Mesendoderm (in vitro differentiated cells): ENCODE measurements at regions not wholly inside any gene's neighbourhood (a gene's known extent, or its start where the extent isn't known, plus 50 kb on each side); places are given as distances from the start of the nearest gene placed in this dataset.

Experiments used
- DNase-seq: peaks from one replicate; pipeline ENCODE4 v3.0.0; 2013
- H2AK5ac ChIP-seq: 2 replicates; pipeline ENCODE4 v1.6.1; 2013; ENCODE audit warnings: low read length, inconsistent platforms
- H2BK120ac ChIP-seq: 2 replicates; pipeline ENCODE4 v1.6.1; 2013; ENCODE audit warnings: low read depth, mild to moderate bottlenecking, low read length, moderate library complexity, mixed read lengths
- H2BK15ac ChIP-seq: replicated peaks from 2 replicates; pipeline ENCODE4 v1.6.1; 2013; ENCODE audit warnings: low read depth, mild to moderate bottlenecking, moderate library complexity
- H2BK5ac ChIP-seq: 2 replicates; pipeline ENCODE4 v1.6.1; 2013; ENCODE audit warnings: low read length, inconsistent platforms
- H3K18ac ChIP-seq: 2 replicates; pipeline ENCODE4 v1.6.1; 2013; ENCODE audit warnings: mild to moderate bottlenecking, low read length, mixed read lengths
- H3K23ac ChIP-seq: one replicate; pipeline ENCODE4 v1.6.1; 2013; ENCODE audit warnings: low read length
- H3K27ac ChIP-seq: 2 replicates; pipeline ENCODE4 v1.5.1; 2013; ENCODE audit warnings: low read depth, mild to moderate bottlenecking, inconsistent platforms, low read length, moderate library complexity
- H3K27me3 ChIP-seq: 2 replicates; pipeline ENCODE4 v1.6.1; 2013; ENCODE audit warnings: low read length, control low read depth, mild to moderate bottlenecking, inconsistent platforms; ENCODE audit not compliant: insufficient read depth, poor library complexity
- H3K36me3 ChIP-seq: 2 replicates; pipeline ENCODE4 v1.6.1; 2013; ENCODE audit warnings: low read length, inconsistent platforms; ENCODE audit not compliant: control insufficient read depth, insufficient read depth
- H3K4ac ChIP-seq: one replicate; pipeline ENCODE4 v1.6.1; 2013; ENCODE audit warnings: low read depth, mild to moderate bottlenecking, low read length, moderate library complexity
- H3K4me1 ChIP-seq: 2 replicates; pipeline ENCODE4 v1.6.1; 2013; ENCODE audit warnings: low read depth, low read length, inconsistent platforms; ENCODE audit not compliant: control insufficient read depth
- H3K4me2 ChIP-seq: 2 replicates; pipeline ENCODE4 v1.6.1; 2013; ENCODE audit warnings: low read length
- H3K4me3 ChIP-seq: 2 replicates; pipeline ENCODE4 v1.5.1; 2013; ENCODE audit warnings: mild to moderate bottlenecking, low read length
- H3K56ac ChIP-seq: one replicate; pipeline ENCODE4 v1.6.1; 2013; ENCODE audit warnings: low read length
- H3K79me1 ChIP-seq: 2 replicates; pipeline ENCODE4 v1.6.1; 2013; ENCODE audit warnings: low read length, inconsistent platforms
- H3K79me2 ChIP-seq: 2 replicates; pipeline ENCODE4 v1.6.1; 2013; ENCODE audit warnings: mild to moderate bottlenecking, low read length; ENCODE audit not compliant: control insufficient read depth, insufficient read depth
- H3K9ac ChIP-seq: 2 replicates; pipeline ENCODE4 v1.6.1; 2013; ENCODE audit warnings: low read length, inconsistent platforms
- H4K5ac ChIP-seq: one replicate; pipeline ENCODE4 v1.6.1; 2013; ENCODE audit warnings: low read length
- H4K8ac ChIP-seq: one replicate; pipeline ENCODE4 v1.6.1; 2013; ENCODE audit warnings: low read depth, mild to moderate bottlenecking, control low read depth, low read length, moderate library complexity
- WGBS: extraction: QIAGEN DNeasy Blood & Tissue Kit; methylation state at CpG from one replicate; pipeline ENCODE4 v1.1.7; 2013; ENCODE audit warnings: low lambda C conversion rate, missing lambda C conversion rate; ENCODE audit not compliant: insufficient coverage; ENCODE audit errors: extremely low coverage; 5-methylcytosine and 5-hydroxymethylcytosine counted together

GRCh38 chr1:198913667-198914066 is 274.8 kb downstream of the PTPRC start:
- H3K4me3 ChIP-seq = no peak overlapping the region
- no peak overlapping the region for H2BK5ac ChIP-seq
- no peak overlapping the region for H4K5ac ChIP-seq
- no peak overlapping the region for H3K18ac ChIP-seq
- H3K79me2 ChIP-seq = no peaks in the 10 kb centered on the region
- H3K4ac ChIP-seq = no peak overlapping the region
- H3K27ac ChIP-seq = no peak overlapping the region
- H3K9ac ChIP-seq = no peak overlapping the region
- H3K4me1 ChIP-seq = no peaks in the 10 kb centered on the region
- no peak overlapping the region for H2BK120ac ChIP-seq
- no CpG with 5 or more reads among the region's 4 CpGs for WGBS
- no peaks in the 10 kb centered on the region for H3K79me1 ChIP-seq
- no peak for DNase-seq
- no peaks in the 10 kb centered on the region for H3K27me3 ChIP-seq
- no peak overlapping the region for H3K56ac ChIP-seq
- H3K23ac ChIP-seq = no peak overlapping the region
- H4K8ac ChIP-seq = no peak overlapping the region
- H2BK15ac ChIP-seq = no peak overlapping the region
- H2AK5ac ChIP-seq = no peak overlapping the region
- no peaks in the 10 kb centered on the region for H3K36me3 ChIP-seq
- no peak overlapping the region for H3K4me2 ChIP-seq

GRCh38 chr1:198915327-198916231 is 276.7 kb downstream of the PTPRC start:
- Histone ChIP-seq H3K23ac (no peak overlapping the region), H3K4ac (no peak overlapping the region), H3K9ac (no peak overlapping the region), H4K5ac (no peak overlapping the region), H3K36me3 (no peaks in the 10 kb centered on the region), H3K79me2 (no peaks in the 10 kb centered on the region), H3K56ac (no peak overlapping the region), H3K79me1 (no peaks in the 10 kb centered on the region), H4K8ac (no peak overlapping the region), H2BK120ac (no peak overlapping the region), H3K27ac (no peak overlapping the region), H2BK15ac (no peak overlapping the region), H3K4me2 (no peak overlapping the region), H2BK5ac (no peak overlapping the region), H3K4me3 (no peak overlapping the region), H3K27me3 (no peaks in the 10 kb centered on the region), H3K18ac (no peak overlapping the region), H2AK5ac (no peak overlapping the region), H3K4me1 (no peaks in the 10 kb centered on the region)
- no peak for DNase-seq
- no CpG with 5 or more reads among the region's 3 CpGs for WGBS

GRCh38 chr1:198917226-198917625 is 278.4 kb downstream of the PTPRC start:
- WGBS = no CpG with 5 or more reads among the region's 2 CpGs
- H2BK15ac ChIP-seq = no peak overlapping the region
- H3K23ac ChIP-seq = no peak overlapping the region
- H3K79me1 ChIP-seq = no peaks in the 10 kb centered on the region
- no peaks in the 10 kb centered on the region for H3K27me3 ChIP-seq
- no peak overlapping the region for H3K4me2 ChIP-seq
- no peak overlapping the region for H4K5ac ChIP-seq
- no peaks in the 10 kb centered on the region for H3K79me2 ChIP-seq
- H2AK5ac ChIP-seq = no peak overlapping the region
- H3K4ac ChIP-seq = no peak overlapping the region
- H2BK120ac ChIP-seq = no peak overlapping the region
- no peaks in the 10 kb centered on the region for H3K4me1 ChIP-seq
- no peaks in the 10 kb centered on the region for H3K36me3 ChIP-seq
- H4K8ac ChIP-seq = no peak overlapping the region
- H2BK5ac ChIP-seq = no peak overlapping the region
- no peak overlapping the region for H3K4me3 ChIP-seq
- no peak overlapping the region for H3K9ac ChIP-seq
- no peak overlapping the region for H3K56ac ChIP-seq
- H3K27ac ChIP-seq = no peak overlapping the region
- no peak overlapping the region for H3K18ac ChIP-seq
- DNase-seq = no peak

GRCh38 chr1:198918920-198919319 is 280.1 kb downstream of the PTPRC start:
- Histone ChIP-seq H3K79me2 (no peaks in the 10 kb centered on the region), H2AK5ac (no peak overlapping the region), H3K9ac (no peak overlapping the region), H2BK5ac (no peak overlapping the region), H3K27me3 (no peaks in the 10 kb centered on the region), H3K4me3 (no peak overlapping the region), H3K4ac (no peak overlapping the region), H3K4me1 (no peaks in the 10 kb centered on the region), H3K36me3 (no peaks in the 10 kb centered on the region), H3K4me2 (no peak overlapping the region), H3K27ac (no peak overlapping the region), H2BK15ac (no peak overlapping the region), H4K8ac (no peak overlapping the region), H3K18ac (no peak overlapping the region), H4K5ac (no peak overlapping the region), H3K79me1 (no peaks in the 10 kb centered on the region), H3K56ac (no peak overlapping the region), H2BK120ac (no peak overlapping the region), H3K23ac (no peak overlapping the region)
- no CpG with 5 or more reads among the region's 5 CpGs for WGBS
- DNase-seq = no peak

GRCh38 chr1:198919667-198920398 is 281.0 kb downstream of the PTPRC start:
- Histone ChIP-seq H2BK5ac (no peak overlapping the region), H3K27ac (no peak overlapping the region), H3K79me1 (no peaks in the 10 kb centered on the region), H3K4ac (no peak overlapping the region), H3K4me2 (no peak overlapping the region), H2BK15ac (no peak overlapping the region), H3K56ac (no peak overlapping the region), H3K79me2 (no peaks in the 10 kb centered on the region), H3K18ac (no peak overlapping the region), H2BK120ac (no peak overlapping the region), H4K5ac (no peak overlapping the region), H3K4me1 (no peaks in the 10 kb centered on the region), H3K36me3 (no peaks in the 10 kb centered on the region), H2AK5ac (no peak overlapping the region), H3K4me3 (no peak overlapping the region), H3K27me3 (no peaks in the 10 kb centered on the region), H4K8ac (no peak overlapping the region), H3K23ac (no peak overlapping the region), H3K9ac (no peak overlapping the region)
- DNase-seq = no peak
- WGBS = no CpG with 5 or more reads among the region's 5 CpGs
